Upper lobe of left lung (tissue), 6 donors: ENCODE measurements at regions not wholly inside any gene's neighbourhood (a gene's known extent, or its start where the extent isn't known, plus 50 kb on each side); places are given as distances from the start of the nearest gene placed in this dataset.

ENCODE experiments used
- ATAC-seq, 2 donors: fragments of 200-7000 bp; cut with Tn5 transposase; one replicate each; pipeline ENCODE4 v1.9.1; 2022; ENCODE audit warnings: mild to moderate bottlenecking in 2 of 2, moderate library complexity in 2 of 2; ENCODE audit not compliant: low FRiP score in 2 of 2
- DNase-seq, 2 donors: peaks; one replicate each; pipeline ENCODE4 v3.0.0-alpha.2; 2019 to 2020
- H3K27ac ChIP-seq, 4 donors: fragments of 200-600 bp; sonication (generic); one replicate each; pipeline ENCODE4 v1.5.1; 2016 to 2019
- H3K27me3 ChIP-seq, 4 donors: fragments of 200-600 bp; sonication (generic); one replicate each; pipeline ENCODE4 v1.5.1; 2017 to 2019
- H3K36me3 ChIP-seq, 4 donors: fragments of 200-600 bp; sonication (generic); one replicate each; pipeline ENCODE4 v1.5.1; 2016 to 2019
- H3K4me1 ChIP-seq, 4 donors: fragments of 200-600 bp; sonication (generic); one replicate each; pipeline ENCODE4 v1.5.1; 2018 to 2019
- H3K4me3 ChIP-seq, 4 donors: fragments of 200-600 bp; sonication (generic); one replicate each; pipeline ENCODE4 v1.5.1; 2017 to 2019; ENCODE audit warnings: mild to moderate bottlenecking in 2 of 4, moderate library complexity in 1 of 4
- H3K9me3 ChIP-seq, 4 donors: fragments of 200-600 bp; sonication (generic); one replicate each; pipeline ENCODE4 v1.5.1; 2018 to 2019
- CTCF ChIP-seq, 6 experiments: fragments of 450-650 bp in 4 of 6; fragments of 200-600 bp in 2 of 6; sonication (generic) in 2 of 6; IDR thresholded peaks; one replicate each; pipeline ENCODE4 v1.5.1; 2016 to 2019; ENCODE audit warnings: antibody characterized with exemption in 6 of 6
- EP300 ChIP-seq, 4 donors: sonication (generic); formaldehyde crosslinking; IDR thresholded peaks; one replicate each; pipeline ENCODE4 v1.5.1; 2017; ENCODE audit warnings: antibody characterized with exemption in 4 of 4, control low read depth in 2 of 4
- POLR2A ChIP-seq, 4 donors: fragments of 450-650 bp; IDR thresholded peaks; one replicate each; pipeline ENCODE4 v1.5.1; 2016 to 2017; ENCODE audit warnings: antibody characterized with exemption in 4 of 4, mild to moderate bottlenecking in 2 of 4
- POLR2AphosphoS5 ChIP-seq, 2 donors: sonication (generic); formaldehyde crosslinking; IDR thresholded peaks; one replicate each; pipeline ENCODE4 v1.5.1; 2017; ENCODE audit warnings: antibody characterized with exemption in 2 of 2
- WGBS, 2 donors: methylation state at CpG; one replicate each; pipeline ENCODE4 v1.1.5; 2017 to 2018; 5-methylcytosine and 5-hydroxymethylcytosine counted together
- donor health status: DM: no; HTN: no; CAD: no; lungs with moderate emphysema.
- donor health status: DM: no; HTN: yes; CAD: no; lungs with severe emphysema.

- Histone ChIP-seq H3K4me1 (no peaks in the 10 kb centered on the region), H3K36me3 (no peaks in the 10 kb centered on the region), H3K27ac (no peak overlapping the region), H3K27me3 (no peaks in the 10 kb centered on the region), H3K9me3 (no peaks in the 10 kb centered on the region), H3K4me3 (no peak overlapping the region)
- 63 to 83% methylated on average over 4 of the region's 4 CpGs for WGBS, 2 donors
- TF ChIP-seq POLR2AphosphoS5 (IDR thresholded peaks at IDR 0.05): no peak
- no peak for TF ChIP-seq CTCF (IDR thresholded peaks at IDR 0.05)
- TF ChIP-seq POLR2A (IDR thresholded peaks at IDR 0.05): no peak
- TF ChIP-seq EP300 (IDR thresholded peaks at IDR 0.05): no peak
- ATAC-seq (no peak), DNase-seq (no peak)
Measured at GRCh38 chr12:125356111-125356510, 290.9 kb downstream of the AACS start.

GRCh38 chr12:125357561-125357960 is 292.3 kb downstream of the AACS start:
- ATAC-seq: no peak
- no peak for TF ChIP-seq CTCF (IDR thresholded peaks at IDR 0.05)
- TF ChIP-seq POLR2AphosphoS5 (IDR thresholded peaks at IDR 0.05): no peak
- TF ChIP-seq POLR2A (IDR thresholded peaks at IDR 0.05): no peak
- no peak for TF ChIP-seq EP300 (IDR thresholded peaks at IDR 0.05)
- no peaks in the 10 kb centered on the region for H3K36me3 ChIP-seq
- H3K4me1 ChIP-seq: no peaks in the 10 kb centered on the region
- no peak overlapping the region for H3K4me3 ChIP-seq
- no peak for DNase-seq
- H3K9me3 ChIP-seq: no peaks in the 10 kb centered on the region
- WGBS, 2 donors: 80 to 90% methylated on average over 2 to 3 of the region's 3 CpGs
- H3K27ac ChIP-seq: no peak overlapping the region
- H3K27me3 ChIP-seq: no peaks in the 10 kb centered on the region

- Histone ChIP-seq H3K27me3 (no peaks in the 10 kb centered on the region), H3K4me1 (no peaks in the 10 kb centered on the region), H3K4me3 (no peak overlapping the region), H3K9me3 (no peaks in the 10 kb centered on the region), H3K27ac (no peak overlapping the region), H3K36me3 (no peaks in the 10 kb centered on the region)
- 73 to 83% methylated on average over 4 of the region's 4 CpGs for WGBS, 2 donors
- ATAC-seq (no peak), DNase-seq (no peak)
- no peak for TF ChIP-seq CTCF (IDR thresholded peaks at IDR 0.05)
- no peak for TF ChIP-seq POLR2A (IDR thresholded peaks at IDR 0.05)
- no peak for TF ChIP-seq EP300 (IDR thresholded peaks at IDR 0.05)
- TF ChIP-seq POLR2AphosphoS5 (IDR thresholded peaks at IDR 0.05): no peak
Measured at GRCh38 chr12:125360540-125360939, 295.3 kb downstream of the AACS start.

GRCh38 chr12:125371033-125371432 is 305.8 kb downstream of the AACS start:
- 47 to 57% methylated on average over 4 of the region's 4 CpGs for WGBS, 2 donors
- no peak for ATAC-seq
- H3K27me3 ChIP-seq: no peaks in the 10 kb centered on the region

More at GRCh38 chr12:125371033-125371432, 305.8 kb downstream of the AACS start:
- Histone ChIP-seq H3K4me3 (no peak overlapping the region), H3K9me3 (no peaks in the 10 kb centered on the region), H3K4me1 (no peaks in the 10 kb centered on the region), H3K36me3 (no peaks in the 10 kb centered on the region), H3K27ac (no peak overlapping the region)
- TF ChIP-seq POLR2AphosphoS5 (IDR thresholded peaks at IDR 0.05) (no peak), POLR2A (IDR thresholded peaks at IDR 0.05) (no peak), EP300 (IDR thresholded peaks at IDR 0.05) (no peak), CTCF (IDR thresholded peaks at IDR 0.05) (no peak)
- DNase-seq: no peak
